ENCODE measurements at regions not wholly inside any gene's neighbourhood (a gene's known extent, or its start where the extent isn't known, plus 50 kb on each side); places are given as distances from the start of the nearest gene placed in this dataset.

DNA sequence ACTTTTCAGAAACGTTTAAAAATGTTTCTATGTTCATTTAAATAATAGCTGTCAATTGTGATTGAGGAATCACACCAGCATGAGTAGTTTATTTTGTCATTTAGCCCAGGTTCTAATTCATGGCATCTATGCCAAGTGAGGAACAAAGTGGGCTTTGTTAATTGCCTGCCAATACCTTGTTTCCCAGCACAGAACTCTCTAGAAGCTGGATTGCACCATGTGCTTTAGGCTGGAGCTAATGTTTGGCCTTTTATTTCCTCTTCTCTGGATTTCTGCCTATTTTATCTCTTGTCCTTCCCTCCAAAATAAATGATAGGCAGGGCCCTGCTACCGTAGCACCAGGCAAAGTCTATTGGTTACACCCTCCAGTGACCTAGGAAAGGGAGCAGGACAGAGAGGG lies 109.9 kb upstream of the ITGB1 start:
- DNase-seq (ENCODE audit: low spot score) = no peak

DNA sequence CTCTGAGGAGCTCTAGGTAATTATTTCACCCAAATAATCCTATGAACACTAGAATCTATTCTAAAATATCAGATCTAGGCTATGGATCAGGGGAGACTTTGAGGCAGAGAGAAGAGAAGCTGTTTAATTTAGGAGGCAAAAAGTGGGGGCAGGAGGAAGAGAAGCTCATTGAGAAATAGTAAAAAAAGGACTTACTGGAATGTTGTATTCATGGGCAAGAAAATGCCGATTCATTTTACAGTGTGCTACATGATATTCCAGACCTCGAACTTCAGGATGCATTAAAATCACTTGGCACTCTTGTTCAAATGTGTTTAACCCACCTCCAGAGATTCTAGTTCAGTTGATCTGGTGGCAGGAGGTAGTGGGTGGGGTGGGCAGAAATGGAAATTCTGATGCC lies 109.5 kb upstream of the ITGB1 start:
- DNase-seq (ENCODE audit: low spot score) = no peak

DNA sequence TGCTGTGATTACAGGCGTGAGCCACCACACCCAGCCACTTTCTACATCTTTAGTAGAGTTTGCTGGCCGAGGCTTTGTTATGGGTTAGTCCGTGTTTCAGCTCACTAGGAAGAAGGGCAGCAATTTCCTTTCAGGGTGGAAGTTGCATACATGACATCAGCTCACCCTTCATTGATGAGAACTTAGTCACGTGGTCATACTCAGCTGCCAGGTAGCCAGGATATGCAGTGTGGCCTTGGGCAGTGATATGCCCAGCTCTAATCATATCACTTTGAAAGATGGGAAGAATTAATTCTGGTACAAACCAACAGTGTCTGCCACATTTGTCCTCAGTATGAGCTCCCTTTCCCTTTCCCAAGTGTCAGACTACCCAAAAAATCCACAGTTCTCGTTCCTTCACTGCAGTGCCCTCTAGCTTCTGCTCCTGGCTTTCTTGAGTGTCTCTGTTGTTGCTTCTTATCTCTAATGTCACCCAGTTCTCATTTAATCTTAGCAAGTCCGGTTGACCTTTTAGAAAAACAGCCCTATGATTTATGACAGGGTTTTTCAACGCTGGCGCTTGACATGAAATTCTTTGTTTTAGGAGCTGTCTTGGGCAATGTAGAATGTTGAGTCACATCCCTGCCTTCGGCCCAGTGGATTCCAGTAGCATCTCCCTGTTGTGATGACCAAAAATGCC lies 108.7 kb upstream of the ITGB1 start:
- no peak for DNase-seq (ENCODE audit: low spot score)

DNA sequence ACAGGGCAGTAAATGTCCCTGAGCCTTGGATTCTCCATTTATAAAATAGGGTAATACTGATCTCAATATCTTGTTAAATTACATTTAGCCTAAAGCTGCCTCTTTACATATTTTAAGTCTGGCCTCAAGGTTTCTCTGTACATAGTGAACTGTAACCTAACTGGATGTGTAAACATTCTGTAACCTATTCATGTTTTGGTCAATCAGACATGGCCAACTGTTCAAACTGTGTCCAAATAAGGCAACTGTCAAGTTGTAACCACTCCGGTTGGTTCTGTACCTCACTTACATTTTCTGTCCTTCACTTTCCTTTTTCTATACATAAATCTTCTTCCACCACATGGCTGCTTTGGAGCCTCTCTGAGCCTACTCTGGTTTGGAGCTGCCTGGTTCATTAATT lies 107.1 kb upstream of the ITGB1 start:
- DNase-seq (ENCODE audit: low spot score) = no peak

DNA sequence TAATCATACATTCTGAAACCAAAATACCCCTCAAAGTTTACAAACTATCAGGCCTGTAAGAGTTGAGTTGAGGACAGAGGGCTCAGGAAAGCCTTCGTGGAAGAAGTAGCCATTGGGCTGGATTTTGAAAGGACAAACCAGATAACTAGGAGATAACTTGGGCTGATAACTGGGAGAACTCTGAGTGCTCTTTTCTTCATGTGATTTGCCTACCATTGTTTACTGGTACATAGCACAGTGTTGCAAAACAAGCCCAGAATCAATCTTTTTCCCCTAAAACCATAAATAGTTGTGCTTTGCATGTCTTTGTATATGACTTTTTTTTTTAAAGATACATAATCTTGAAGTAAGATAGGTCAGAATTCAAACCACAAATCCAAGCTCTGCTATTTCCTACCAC lies 106.7 kb upstream of the ITGB1 start:
- no peak for DNase-seq (ENCODE audit: low spot score)

DNA sequence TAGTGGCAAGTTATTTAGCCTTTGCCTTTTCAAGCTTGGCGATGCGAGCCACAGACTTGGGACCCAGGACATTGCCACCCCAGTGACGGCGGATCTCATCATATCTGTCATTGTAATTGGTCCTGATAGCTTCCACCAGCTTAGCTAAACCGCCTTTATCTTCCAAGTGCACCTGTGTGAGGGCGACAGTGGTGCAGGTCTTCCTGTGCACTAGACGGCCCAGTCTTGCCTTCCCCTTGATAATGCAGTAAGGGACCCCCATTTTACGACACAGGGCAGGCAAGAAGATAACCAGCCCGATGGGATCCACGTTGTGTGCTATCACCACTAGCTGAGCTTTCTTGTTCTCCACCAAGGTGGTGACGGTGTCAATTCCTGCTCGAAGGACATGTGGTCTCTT lies 99.6 kb upstream of the ITGB1 start:
- DNase-seq (ENCODE audit: low spot score) = no peak

DNA sequence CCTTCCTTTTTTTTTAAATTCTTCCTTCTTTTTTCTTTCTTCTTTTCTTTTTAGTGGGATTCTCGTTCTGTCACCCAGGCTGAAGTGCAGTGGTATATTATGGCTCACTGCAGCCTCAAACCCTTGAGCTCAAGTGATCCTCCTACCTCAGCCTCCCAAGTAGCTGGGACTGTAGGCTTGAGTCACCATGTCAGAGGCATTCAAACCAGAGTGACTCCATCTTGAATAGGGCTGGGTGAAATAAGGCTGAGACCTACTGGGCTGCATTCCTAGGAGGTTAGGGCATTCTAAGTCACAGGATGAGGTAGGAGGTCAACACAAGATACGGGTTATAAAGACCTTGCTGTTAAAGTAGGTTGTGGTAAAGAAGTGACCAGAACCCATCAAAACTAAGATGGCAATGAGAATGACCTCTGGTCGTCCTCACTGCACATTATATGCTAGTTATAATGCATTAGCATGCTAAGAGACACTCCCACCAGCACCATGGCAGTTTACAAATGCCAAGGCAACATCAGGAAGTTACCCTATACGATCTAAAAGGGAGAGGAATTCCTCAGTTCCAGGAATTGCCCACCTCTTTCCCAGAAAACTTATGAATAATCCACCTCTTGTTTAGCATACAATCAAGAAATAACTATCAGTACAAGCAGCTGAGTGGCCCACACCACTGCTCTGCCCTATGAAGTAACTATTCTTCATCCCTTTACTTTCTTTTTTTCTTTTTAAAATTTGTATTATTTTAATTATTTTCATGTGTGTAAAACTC lies 99.0 kb upstream of the ITGB1 start:
- DNase-seq (ENCODE audit: low spot score) = no peak

DNA sequence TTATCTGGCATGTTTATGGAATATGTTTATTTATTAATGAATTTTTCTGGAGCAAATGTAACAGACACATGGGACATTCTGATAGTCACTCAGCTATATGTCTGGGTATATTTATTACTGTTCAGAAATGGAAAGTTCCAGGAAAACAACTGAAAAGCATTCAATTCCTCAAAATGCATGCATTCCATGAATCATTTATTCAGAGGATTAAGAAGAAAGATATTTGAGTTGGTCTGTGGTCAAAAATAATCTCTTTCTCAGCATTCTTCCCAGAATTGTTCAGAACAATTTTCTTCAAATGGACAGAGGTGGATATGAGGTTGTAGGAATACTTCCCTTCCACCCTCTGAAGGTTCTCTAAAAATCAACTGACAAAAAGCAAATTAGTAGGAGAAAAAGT lies 97.6 kb upstream of the ITGB1 start:
- no peak for DNase-seq (ENCODE audit: low spot score)

DNA sequence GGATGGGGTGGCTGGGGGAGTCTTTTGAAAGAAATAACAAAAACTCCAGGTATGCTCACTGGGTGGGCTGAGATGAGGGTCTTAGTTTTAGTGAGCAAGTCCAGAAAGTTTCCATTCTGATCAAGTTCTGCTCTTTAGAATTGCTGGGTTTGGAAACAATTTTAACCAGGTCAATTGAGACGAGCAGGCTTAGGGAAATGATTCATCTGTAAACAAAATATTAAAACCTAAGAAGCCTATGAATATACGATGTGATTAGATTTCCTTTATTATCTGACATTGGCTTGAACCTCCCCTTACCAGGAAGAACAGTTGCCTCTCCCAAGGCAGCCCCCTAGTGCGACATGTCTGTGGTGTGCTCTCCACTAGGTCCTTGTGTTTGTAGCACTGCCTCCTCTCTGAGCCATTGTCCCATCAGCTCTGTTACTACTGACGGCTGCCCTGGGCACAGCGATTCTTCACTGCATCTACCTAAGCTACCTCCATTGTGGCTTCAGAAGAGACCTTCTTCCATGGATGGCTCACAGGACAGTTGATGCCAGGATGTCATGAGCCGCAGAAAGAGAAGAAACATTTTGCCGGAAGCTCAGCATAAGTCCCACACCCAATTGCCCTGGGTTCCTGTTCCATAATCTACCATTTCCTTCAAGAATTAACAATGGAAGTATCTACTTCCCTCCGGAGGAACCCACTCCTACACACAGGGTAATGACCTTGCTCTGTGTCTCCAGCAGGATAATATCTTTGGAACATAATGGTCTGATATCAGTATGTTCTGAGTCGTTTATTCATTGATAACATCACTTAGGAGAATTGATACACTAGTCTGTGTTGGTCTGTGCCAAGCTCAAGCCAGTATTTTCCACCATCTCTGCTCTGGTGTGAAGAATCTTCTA lies 95.1 kb upstream of the ITGB1 start:
- no peak for DNase-seq (ENCODE audit: low spot score)

DNA sequence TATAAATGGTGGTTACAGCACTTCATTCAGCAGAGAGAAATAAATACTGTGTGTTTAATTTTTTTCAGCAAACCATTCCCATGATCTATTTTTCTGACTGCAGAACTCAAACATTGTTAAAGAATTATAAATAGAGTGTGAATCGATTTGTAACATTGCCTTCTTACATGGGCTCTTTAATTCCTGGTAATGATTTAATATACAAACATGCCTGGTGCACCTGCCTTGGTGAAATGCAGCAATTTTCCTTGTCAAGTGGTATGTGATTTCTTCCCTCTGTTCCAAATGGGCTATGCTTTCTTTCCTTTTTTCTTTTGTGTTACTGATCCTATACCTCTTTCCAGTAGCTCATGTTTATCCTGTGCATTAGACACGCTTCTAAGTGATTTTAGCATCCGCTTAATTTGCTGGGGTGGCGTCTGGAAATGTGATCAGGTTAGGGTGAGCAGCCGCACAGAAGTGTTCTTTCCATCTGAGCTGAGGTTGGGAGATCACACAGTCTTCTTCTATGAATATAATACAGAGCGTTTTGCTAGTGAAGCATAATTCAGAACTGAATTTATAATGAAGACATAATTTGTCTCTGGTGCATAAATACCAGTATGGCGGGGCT lies 94.3 kb upstream of the ITGB1 start:
- DNase-seq (ENCODE audit: low spot score) = no peak

DNA sequence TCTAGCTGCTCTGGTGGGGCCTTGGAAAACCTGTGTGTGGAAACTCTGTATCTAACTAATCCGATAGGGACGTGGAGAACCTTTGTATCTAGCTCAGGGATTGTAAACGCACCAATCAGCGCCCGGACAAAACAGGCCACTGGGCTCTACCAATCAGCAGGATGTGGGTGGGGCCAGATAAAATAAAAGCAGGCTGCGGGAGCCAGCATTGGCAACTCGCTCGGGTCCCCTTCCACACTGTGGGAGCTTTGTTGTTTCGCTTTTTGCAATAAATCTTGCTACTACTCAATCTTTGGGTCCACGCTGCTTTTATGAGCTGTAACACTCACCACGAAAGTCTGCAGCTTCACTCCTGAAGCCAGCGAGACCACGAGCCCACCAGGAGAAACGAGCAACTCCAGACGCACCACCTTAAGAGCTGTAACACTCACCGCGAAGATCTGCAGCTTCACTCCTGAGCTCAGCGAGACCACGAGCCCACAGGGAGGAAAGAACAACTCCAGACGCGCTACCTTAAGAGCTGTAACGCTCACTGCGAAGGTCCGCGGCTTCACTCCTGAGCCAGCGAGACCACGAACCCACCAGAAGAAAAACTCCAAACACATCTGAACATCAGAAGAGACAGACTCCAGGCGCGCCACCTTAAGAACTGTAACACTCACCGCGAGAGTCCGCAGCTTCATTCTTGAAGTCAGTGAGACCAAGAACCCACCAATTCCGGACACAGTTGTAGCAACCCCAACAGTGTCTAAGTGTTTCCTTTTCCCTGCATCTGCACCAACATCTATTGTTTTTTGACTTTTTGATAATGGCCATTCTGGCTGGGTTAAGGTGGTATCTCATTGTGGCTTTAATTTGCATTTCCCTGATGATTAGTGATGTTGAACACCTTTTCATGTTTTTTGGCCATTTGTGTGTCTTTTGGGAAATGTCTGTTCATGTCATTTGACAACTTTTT lies 92.2 kb upstream of the ITGB1 start:
- DNase-seq (ENCODE audit: low spot score) = peak; percentile 6

DNA sequence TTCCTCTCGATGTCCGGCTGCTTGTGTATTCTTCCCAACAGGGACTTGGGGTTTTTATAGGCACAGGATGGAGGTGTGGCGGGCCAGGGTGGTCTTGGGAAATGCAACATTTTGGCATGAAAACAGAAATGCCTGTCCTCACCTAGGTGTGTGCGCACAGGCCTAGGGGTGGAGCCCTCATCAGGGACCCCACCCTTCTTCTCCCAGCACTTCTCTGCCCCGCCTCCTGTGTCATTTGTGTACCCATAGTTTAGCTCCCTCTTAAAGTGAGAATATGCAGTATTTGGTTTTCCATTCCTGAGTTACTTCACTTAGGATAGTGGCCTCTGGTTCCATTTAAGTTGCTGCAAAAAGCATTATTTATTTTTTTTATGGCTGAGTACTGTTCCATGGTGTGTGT lies 90.2 kb upstream of the ITGB1 start:
- DNase-seq (ENCODE audit: low spot score) = no peak

DNA sequence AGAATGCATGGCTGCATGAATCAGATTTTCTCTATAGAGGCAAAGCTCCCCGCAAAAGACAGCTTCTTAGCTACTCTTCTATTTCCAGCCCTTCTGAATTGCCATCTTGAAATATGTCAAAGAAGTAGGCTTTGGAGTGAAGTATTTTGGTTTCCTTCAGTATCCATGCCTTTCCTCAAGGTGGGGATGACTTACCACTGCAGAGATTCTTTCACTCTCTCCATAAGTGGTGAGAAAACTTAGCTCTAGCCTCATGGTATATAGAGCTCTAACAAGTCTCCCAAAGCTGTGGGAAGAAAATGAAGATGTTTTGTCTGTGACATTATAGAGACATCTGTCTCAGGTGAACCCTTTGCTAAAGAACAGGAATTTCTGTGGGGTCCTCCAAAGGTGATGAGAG lies 89.6 kb upstream of the ITGB1 start:
- DNase-seq (ENCODE audit: low spot score) = no peak

DNA sequence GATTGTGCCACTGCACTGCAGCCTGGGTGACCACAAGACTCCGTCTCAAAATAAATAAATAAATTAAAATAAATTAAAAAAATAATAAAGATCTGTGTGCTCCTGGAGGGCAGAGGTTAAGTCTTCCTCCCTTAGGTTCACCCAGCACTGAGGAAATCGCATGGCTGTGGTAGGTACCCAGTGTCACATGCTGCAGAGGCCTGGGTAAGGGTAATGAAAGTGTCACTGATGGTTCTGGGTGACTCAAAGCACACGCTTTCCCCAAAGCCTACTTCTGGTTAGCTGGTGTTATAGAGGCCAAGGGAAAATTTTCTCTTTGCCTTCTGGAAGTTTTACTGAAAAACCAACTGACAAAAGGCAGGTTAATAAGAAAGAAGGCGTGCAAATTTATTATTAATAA lies 88.8 kb upstream of the ITGB1 start:
- no peak for DNase-seq (ENCODE audit: low spot score)

DNA sequence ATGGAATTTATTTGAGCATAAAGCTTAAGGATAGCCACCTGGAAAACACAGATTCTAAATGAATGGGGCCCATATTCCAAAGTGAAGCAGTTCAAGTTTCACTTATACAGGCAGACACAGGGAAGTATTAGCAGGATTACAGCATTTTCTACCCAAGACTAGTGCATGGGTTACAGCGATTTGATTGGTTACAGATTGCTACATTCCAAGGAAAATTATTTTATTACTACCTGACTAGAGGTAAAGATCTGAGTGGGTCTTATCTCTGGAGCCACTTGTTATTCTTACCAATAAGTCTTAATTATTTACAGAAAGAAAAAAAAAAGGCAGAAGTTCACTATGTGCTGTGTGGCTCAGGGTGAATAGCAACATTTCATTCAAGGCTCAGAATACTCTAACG lies 87.4 kb upstream of the ITGB1 start:
- no peak for DNase-seq (ENCODE audit: low spot score)

DNA sequence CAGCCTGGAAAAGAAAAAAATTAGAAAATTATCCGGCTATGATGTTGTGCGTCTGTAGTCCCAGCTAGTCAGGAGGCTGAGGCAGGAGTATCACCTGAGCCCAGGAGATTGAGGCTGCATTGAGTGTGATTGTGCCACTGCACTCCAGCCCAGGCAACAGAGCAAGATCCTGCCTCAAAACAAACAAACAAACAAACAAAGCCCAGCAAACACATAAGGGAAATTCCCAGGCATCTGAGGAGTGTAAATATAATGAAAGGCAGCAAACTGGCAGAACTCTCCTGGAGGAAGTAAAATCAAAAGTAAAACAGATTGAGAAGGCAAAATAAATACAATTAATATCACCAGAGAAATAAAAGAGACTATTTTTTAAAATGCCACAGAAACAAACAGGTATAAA lies 84.5 kb upstream of the ITGB1 start:
- DNase-seq (ENCODE audit: low spot score) = no peak

DNA sequence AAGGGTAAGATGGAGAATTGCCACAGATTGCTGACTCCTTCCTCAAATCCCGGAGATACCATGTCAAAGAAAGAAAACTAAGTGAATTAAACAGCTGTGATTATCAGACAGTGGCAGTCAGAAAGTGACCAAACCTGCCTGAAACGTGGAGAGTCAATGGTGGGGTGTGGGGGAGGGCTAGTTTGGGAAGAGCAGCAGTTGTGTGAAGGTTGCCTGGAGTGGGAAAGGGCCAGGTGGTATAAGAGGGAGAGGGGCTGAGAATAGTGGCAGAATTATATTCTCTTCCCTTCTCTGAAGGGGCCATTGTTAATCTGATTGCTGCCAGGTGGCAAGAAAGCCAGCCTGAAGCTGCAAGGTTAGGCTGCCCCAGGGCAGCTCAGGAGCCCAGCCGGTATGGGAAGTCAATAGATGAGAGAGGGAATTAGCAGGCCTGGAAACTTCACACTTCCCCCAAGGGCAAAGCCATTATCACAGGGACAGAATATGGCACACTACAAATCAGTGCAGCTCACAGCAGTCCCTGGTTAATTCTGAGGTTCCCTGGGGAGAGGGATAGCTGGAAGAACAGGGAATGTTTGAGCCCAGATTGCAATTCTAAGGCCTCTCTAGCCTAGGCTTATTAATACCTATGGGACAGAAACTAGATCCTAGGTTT lies 83.9 kb upstream of the ITGB1 start:
- no peak for DNase-seq (ENCODE audit: low spot score)

DNA sequence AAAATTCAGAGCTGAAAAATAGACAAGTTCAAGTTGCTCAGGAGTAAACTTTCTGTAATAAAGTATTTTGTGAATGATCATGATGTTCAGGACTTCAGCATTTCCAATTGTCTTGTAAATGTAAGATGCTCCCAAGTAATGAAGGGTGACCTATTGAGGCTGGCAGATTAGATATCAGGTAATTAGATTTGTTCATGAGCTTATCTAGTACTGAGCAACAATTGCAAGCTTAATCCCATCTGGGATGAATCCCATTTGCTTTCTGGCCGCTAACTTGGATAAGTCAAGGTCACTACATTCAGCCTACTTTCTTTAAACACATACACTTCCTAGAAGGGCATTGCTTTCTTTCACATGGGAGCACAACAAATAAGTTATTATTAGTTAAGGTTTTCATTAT lies 82.4 kb upstream of the ITGB1 start:
- DNase-seq (ENCODE audit: low spot score) = no peak

DNA sequence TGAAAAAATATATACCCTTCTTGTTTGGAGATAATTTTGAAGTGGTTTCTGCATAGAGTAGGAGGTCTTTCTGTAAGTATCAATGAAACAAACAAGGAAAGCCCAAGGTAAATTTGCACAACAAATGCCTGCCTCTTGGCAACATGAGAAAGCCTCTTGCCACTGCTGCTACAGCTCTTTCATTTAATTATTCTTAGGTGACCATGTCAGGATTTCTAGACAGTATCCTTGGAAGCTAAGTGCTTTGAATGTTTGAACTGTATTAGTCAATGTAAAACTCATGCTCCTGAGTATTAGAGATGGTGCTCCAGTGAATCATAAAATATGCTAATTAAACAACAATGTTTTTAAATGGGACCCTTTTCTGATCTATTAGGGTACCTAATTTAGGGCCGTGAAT lies 81.2 kb upstream of the ITGB1 start:
- DNase-seq (ENCODE audit: low spot score) = no peak

DNA sequence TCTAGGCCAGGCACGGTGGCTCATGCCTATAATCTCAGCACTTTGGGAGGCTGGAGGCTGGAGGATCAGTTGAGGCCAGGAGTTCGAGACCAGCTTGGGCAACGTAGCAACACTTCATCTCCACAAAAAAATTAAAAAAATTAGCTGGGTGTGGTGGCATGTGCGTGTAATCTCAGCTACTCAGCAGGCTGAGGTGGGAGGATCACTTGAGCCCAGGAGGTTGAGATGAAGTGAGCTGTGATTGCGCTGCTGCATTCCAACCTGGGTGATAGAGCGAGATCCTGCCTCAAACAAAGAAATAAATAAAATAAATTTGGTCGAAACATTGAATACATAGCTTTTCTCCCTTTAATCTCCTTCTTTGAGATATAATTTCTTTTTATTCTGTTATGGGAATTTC lies 80.6 kb upstream of the ITGB1 start:
- no peak for DNase-seq (ENCODE audit: low spot score)

DNA sequence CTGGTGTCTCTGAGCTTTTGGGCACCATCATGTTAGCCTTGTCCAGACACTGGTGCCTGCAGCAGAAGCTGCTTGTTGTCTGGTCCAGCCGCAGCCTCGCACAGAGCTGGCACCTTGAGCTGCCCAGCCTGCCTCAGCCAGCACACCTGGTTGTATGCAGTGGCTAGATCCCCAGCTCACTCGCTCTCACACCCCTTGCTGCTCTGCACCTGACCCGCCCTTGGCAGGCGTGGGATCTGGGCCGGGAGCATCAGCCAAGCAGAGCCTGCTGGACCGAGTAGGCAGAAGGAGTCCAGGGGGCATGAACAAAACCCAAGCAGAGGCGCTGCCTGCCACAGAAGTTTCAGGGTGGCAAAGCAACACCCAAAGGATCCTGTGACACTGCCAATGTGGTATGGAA lies 79.7 kb upstream of the ITGB1 start:
- DNase-seq (ENCODE audit: low spot score) = no peak

All from CD4-positive, alpha-beta T cell treated with Interleukin-6 at 100 ng/mL for 8 hours (primary cell).